Stimulated activated CD8-positive, alpha-beta memory T cell treated with anti-CD3 and anti-CD28 coated beads, Interleukin-12 subunit alpha, Interleukin-12 subunit beta, amount 100 ng/mL, for 4 hours (primary cell): ENCODE measurements at regions not wholly inside any gene's neighbourhood (a gene's known extent, or its start where the extent isn't known, plus 50 kb on each side); places are given as distances from the start of the nearest gene placed in this dataset.

ENCODE experiments used
- DNase-seq: peaks from one replicate; pipeline ENCODE4 v3.0.0-alpha.2; 2020; ENCODE audit warnings: low read depth

- DNase-seq: no peak
Observed at GRCh38 chr2:146226077-146226476, 1618.8 kb upstream of the ACVR2A start.

- DNase-seq: no peak
Observed at GRCh38 chr2:146221826-146222225, 1623.0 kb upstream of the ACVR2A start.

GRCh38 chr2:146220957-146221356 is 1623.9 kb upstream of the ACVR2A start:
- no peak for DNase-seq

- no peak for DNase-seq
Observed at GRCh38 chr2:146214394-146214929, 1630.4 kb upstream of the ACVR2A start.

- no peak for DNase-seq
Observed at GRCh38 chr2:146213674-146214073, 1631.2 kb upstream of the ACVR2A start.

GRCh38 chr2:146212602-146213001 is 1632.2 kb upstream of the ACVR2A start:
- DNase-seq: no peak

- no peak for DNase-seq
Observed at GRCh38 chr2:146209842-146210275, 1635.0 kb upstream of the ACVR2A start.

- no peak for DNase-seq
Observed at GRCh38 chr2:146207901-146208300, 1636.9 kb upstream of the ACVR2A start.

- no peak for DNase-seq
Observed at GRCh38 chr2:146207417-146207816, 1637.4 kb upstream of the ACVR2A start.

GRCh38 chr2:146203064-146203624 is 1641.7 kb upstream of the ACVR2A start:
- no peak for DNase-seq

GRCh38 chr2:146193619-146194018 is 1651.2 kb upstream of the ACVR2A start:
- no peak for DNase-seq

- DNase-seq: no peak
Observed at GRCh38 chr2:146189541-146189940, 1655.3 kb upstream of the ACVR2A start.

- DNase-seq: no peak
Observed at GRCh38 chr2:146173934-146174333, 1654.0 kb upstream of the ZEB2 start.

- DNase-seq: no peak
Observed at GRCh38 chr2:146161256-146161882, 1641.5 kb upstream of the ZEB2 start.

- no peak for DNase-seq
Observed at GRCh38 chr2:146158072-146158674, 1638.3 kb upstream of the ZEB2 start.

- no peak for DNase-seq
Observed at GRCh38 chr2:146147448-146148012, 1627.6 kb upstream of the ZEB2 start.

- no peak for DNase-seq
Observed at GRCh38 chr2:146143971-146144370, 1624.1 kb upstream of the ZEB2 start.

GRCh38 chr2:146138820-146139219 is 1618.9 kb upstream of the ZEB2 start:
- DNase-seq: no peak

- DNase-seq: no peak
Observed at GRCh38 chr2:146135245-146135644, 1615.3 kb upstream of the ZEB2 start.

GRCh38 chr2:146131785-146132184 is 1611.9 kb upstream of the ZEB2 start:
- DNase-seq: no peak

GRCh38 chr2:146131048-146131447 is 1611.1 kb upstream of the ZEB2 start:
- DNase-seq: no peak

- no peak for DNase-seq
Observed at GRCh38 chr2:146130290-146130689, 1610.4 kb upstream of the ZEB2 start.

GRCh38 chr2:146129231-146129630 is 1609.3 kb upstream of the ZEB2 start:
- DNase-seq: no peak
